ENCODE measurements at regions not wholly inside any gene's neighbourhood (a gene's known extent, or its start where the extent isn't known, plus 50 kb on each side); places are given as distances from the start of the nearest gene placed in this dataset.

- TF ChIP-seq POLR2A (IDR thresholded peaks at IDR 0.05), result no peak
- TF ChIP-seq, protein P1, sequence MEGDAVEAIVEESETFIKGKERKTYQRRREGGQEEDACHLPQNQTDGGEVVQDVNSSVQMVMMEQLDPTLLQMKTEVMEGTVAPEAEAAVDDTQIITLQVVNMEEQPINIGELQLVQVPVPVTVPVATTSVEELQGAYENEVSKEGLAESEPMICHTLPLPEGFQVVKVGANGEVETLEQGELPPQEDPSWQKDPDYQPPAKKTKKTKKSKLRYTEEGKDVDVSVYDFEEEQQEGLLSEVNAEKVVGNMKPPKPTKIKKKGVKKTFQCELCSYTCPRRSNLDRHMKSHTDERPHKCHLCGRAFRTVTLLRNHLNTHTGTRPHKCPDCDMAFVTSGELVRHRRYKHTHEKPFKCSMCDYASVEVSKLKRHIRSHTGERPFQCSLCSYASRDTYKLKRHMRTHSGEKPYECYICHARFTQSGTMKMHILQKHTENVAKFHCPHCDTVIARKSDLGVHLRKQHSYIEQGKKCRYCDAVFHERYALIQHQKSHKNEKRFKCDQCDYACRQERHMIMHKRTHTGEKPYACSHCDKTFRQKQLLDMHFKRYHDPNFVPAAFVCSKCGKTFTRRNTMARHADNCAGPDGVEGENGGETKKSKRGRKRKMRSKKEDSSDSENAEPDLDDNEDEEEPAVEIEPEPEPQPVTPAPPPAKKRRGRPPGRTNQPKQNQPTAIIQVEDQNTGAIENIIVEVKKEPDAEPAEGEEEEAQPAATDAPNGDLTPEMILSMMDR (IDR thresholded peaks at IDR 0.05), result no peak
Measured at GRCh38 chr12:118589162-118589561, 212.8 kb downstream of the SUDS3 start.

All from thyroid gland (tissue), 4 donors.